AG04450 (cell line): ENCODE measurements at regions not wholly inside any gene's neighbourhood (a gene's known extent, or its start where the extent isn't known, plus 50 kb on each side); places are given as distances from the start of the nearest gene placed in this dataset.

ENCODE experiments used
- CTCF ChIA-PET: fragments of 300-600, 350-600 bp; formaldehyde crosslinking; extraction: SDS; loops from one replicate; lab custom pipeline; 2022; ENCODE audit warnings: antibody characterized with exemption, inconsistent platforms; lab: Charles Lee
- POLR2A ChIA-PET: fragments of 350-600 bp; formaldehyde crosslinking; extraction: SDS; loops from one replicate; lab custom pipeline; 2021; ENCODE audit warnings: antibody characterized with exemption, inconsistent platforms; lab: Yijun Ruan, JAX
- DNase-seq: peaks from one replicate; pipeline ENCODE4 v3.0.0-alpha.2; 2011; ENCODE audit warnings: low read depth, low spot score
- H3K27ac ChIP-seq: one replicate; pipeline ENCODE4 v1.5.1; 2012; ENCODE audit warnings: low read depth, low read length, control low read depth
- H3K27me3 ChIP-seq: one replicate; pipeline ENCODE4 v1.6.0; 2012; ENCODE audit warnings: low read length; ENCODE audit not compliant: control insufficient read depth, insufficient read depth
- H3K4me3 ChIP-seq: 2 replicates; pipeline ENCODE4 v1.5.1; 2011; ENCODE audit warnings: mild to moderate bottlenecking, low read depth, low read length, control low read depth
- H3K9me3 ChIP-seq: 2 replicates; pipeline ENCODE4 v1.5.1; 2012; ENCODE audit warnings: low read length; ENCODE audit not compliant: control insufficient read depth, insufficient read depth
- CTCF ChIP-seq: IDR thresholded peaks from 2 replicates; pipeline ENCODE4 v1.5.1; 2011; ENCODE audit warnings: low read depth, low read length, control low read depth, inconsistent platforms

GRCh38 chr20:1833728-1834726 lies 61.2 kb upstream of the SIRPA start:
- Histone ChIP-seq H3K27ac (no peak overlapping the region), H3K9me3 (no peaks in the 10 kb centered on the region), H3K27me3 (peaks cover 3% of the 10 kb centered on the region), H3K4me3 (no peak overlapping the region)
- TF ChIP-seq CTCF = no peak
- POLR2A ChIA-PET = no interaction called here
- DNase-seq = no peak
- CTCF ChIA-PET = no interaction called here

DNA sequence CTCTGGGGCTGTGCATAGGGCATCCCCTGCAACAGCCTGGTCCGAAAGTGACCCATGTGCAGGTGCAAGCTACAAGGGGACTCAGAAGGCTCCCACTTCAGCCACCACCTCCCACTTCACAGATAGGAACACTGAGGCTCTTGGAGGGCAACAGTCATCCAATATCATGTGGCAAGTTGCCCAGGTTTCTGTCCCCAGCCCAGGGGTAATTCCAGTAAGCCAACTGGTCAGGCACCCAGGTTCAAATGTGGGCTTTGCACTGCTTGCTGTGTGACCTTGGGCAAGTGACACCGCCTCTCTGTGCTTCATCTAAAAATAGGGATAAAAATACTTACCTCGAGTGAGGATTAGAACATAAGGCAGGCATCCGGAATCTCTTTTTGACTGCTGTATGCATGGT lies 62.0 kb upstream of the SIRPA start:
- TF ChIP-seq CTCF = no peak
- ChIA-PET CTCF (no interaction called here), POLR2A (no interaction called here)
- H3K9me3 ChIP-seq = no peaks in the 10 kb centered on the region
- no peak overlapping the region for H3K4me3 ChIP-seq
- H3K27ac ChIP-seq = no peak overlapping the region
- DNase-seq = no peak
- H3K27me3 ChIP-seq = peaks cover 3% of the 10 kb centered on the region

DNA sequence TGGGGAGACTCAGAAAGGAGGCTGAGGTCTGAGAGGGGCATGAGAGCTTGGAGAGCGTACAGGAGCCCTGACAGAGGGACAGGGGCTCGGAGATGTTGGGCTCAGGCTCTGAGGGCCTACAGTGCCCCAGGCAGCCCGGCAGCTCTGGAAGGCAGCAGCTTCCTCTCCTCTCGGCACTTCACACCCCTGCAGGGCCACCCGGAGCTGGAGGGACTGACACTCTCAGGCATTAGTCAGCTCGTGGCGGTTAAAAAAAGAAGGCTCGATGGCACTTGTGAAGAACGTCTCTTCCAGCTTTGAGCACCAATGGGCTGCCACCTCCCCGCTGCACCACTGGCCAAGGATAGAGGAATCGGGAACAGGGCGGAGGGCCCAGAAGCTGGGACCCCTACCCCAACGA lies 62.6 kb upstream of the SIRPA start:
- no peak for DNase-seq
- TF ChIP-seq CTCF = no peak
- CTCF ChIA-PET = interaction anchor here (0.7 kb wide), 1 partner anchor 13 kb away, joined by 3 read pairs; no protein-coding TSS in a partner anchor
- Histone ChIP-seq H3K4me3 (no peak overlapping the region), H3K27me3 (peaks cover 3% of the 10 kb centered on the region), H3K9me3 (no peaks in the 10 kb centered on the region), H3K27ac (no peak overlapping the region)
- POLR2A ChIA-PET = interaction anchor here (0.7 kb wide), 1 partner anchor 12 kb away, joined by 3 read pairs; no protein-coding TSS in a partner anchor

DNA sequence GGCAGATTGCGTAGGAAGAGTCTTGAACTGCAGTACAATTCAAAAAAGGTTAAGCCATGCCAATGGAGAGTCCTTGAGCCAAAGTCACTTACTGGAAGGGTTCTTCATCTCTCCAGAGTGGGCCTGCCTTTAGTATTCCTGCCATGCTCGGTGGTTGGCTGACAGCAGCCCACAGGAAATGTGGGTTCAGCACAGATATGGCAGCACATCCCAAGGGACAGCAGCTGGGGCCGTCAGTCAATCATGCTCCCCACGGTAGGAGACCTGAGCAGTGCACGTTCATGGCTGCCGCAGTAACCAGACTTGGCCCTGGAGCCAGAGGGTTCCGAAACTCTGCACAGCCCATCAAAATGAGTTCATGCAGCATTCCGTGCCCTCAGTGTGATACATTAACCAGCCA lies 63.6 kb upstream of the SIRPA start:
- ChIA-PET POLR2A (interaction anchor here (2.3 kb wide), 1 partner anchor 19 kb away, joined by 17 read pairs; no protein-coding TSS in a partner anchor), CTCF (no interaction called here)
- no peak overlapping the region for H3K27ac ChIP-seq
- TF ChIP-seq CTCF = no peak
- no peaks in the 10 kb centered on the region for H3K9me3 ChIP-seq
- no peak for DNase-seq
- no peak overlapping the region for H3K4me3 ChIP-seq
- peaks cover 3% of the 10 kb centered on the region for H3K27me3 ChIP-seq

GRCh38 chr20:1831096-1831495 lies 64.1 kb upstream of the SIRPA start:
- Histone ChIP-seq H3K4me3 (no peak overlapping the region), H3K9me3 (no peaks in the 10 kb centered on the region), H3K27me3 (peaks cover 3% of the 10 kb centered on the region), H3K27ac (no peak overlapping the region)
- no peak for DNase-seq
- ChIA-PET CTCF (interaction anchor here (1.5 kb wide), 1 partner anchor 54 kb away, joined by 5 read pairs; no protein-coding TSS in a partner anchor), POLR2A (interaction anchor here (2.3 kb wide), 1 partner anchor 18 kb away, joined by 17 read pairs; no protein-coding TSS in a partner anchor)
- no peak for TF ChIP-seq CTCF
